ENCODE measurements at regions not wholly inside any gene's neighbourhood (a gene's known extent, or its start where the extent isn't known, plus 50 kb on each side); places are given as distances from the start of the nearest gene placed in this dataset.
A peak's percentile ranks its signal among the peaks of the same experiment; 100 is the strongest.

DNA sequence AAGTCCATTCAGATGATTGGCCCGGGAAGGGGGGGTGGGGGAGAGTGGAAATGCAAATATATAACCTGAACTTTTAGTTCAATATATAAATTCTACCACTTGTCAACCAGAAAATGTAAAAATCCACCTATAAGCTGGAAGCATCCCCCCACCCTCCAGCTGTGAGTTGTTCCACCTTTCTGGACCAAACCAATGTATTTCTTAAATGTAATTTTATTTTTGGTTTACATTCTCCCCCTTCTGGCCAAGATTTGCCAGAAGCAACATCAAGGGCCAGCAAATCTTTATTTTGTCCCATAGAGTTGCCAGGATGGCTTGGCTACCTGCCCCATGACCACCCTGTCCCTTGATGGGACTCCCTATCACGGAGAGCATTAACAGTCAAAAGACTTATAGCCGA lies 545.7 kb downstream of the TBL1XR1 start:
- intact Hi-C loops (cut with DNase I), result no loop called here

DNA sequence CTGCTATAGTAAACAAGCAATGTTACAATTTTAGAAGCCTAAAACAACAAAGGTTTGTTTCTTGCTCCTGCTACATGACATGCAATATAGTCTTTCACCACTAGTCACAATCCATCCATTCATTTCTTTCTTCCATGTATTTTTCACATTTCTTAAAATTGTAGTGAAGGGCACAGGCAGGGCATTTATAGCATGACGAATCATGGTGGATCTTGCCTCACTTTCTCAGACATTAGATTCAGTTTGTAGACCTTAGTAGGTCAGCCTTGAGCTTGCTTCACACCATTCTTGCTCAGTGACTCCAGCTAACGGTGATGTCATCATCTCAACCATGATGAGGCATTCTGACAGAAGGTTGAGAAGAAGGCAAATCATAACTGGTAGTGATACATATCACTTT lies 546.8 kb downstream of the TBL1XR1 start:
- Histone ChIP-seq H3K9me3 (no peaks in the 10 kb centered on the region), H3K27ac (no peak overlapping the region), H3K36me3 (no peaks in the 10 kb centered on the region), H3K4me1 (no peaks in the 10 kb centered on the region), H3K27me3 (no peaks in the 10 kb centered on the region), H3K4me3 (no peak overlapping the region)
- FAIRE-seq, result no peak
- DNase-seq, result no peak
- no peak for ATAC-seq
- 48% methylated on average over 2 of the region's 2 CpGs for WGBS, 2 donors
- TF ChIP-seq, protein P1, sequence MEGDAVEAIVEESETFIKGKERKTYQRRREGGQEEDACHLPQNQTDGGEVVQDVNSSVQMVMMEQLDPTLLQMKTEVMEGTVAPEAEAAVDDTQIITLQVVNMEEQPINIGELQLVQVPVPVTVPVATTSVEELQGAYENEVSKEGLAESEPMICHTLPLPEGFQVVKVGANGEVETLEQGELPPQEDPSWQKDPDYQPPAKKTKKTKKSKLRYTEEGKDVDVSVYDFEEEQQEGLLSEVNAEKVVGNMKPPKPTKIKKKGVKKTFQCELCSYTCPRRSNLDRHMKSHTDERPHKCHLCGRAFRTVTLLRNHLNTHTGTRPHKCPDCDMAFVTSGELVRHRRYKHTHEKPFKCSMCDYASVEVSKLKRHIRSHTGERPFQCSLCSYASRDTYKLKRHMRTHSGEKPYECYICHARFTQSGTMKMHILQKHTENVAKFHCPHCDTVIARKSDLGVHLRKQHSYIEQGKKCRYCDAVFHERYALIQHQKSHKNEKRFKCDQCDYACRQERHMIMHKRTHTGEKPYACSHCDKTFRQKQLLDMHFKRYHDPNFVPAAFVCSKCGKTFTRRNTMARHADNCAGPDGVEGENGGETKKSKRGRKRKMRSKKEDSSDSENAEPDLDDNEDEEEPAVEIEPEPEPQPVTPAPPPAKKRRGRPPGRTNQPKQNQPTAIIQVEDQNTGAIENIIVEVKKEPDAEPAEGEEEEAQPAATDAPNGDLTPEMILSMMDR (IDR thresholded peaks at IDR 0.05), result no peak
- intact Hi-C loops (cut with DNase I), result no loop called here

More for the DNA sequence above, 545.7 kb downstream of the TBL1XR1 start:
- no peaks in the 10 kb centered on the region for H3K4me1 ChIP-seq
- FAIRE-seq, result no peak
- H3K27me3 ChIP-seq, result no peaks in the 10 kb centered on the region
- no peak for ATAC-seq
- no peaks in the 10 kb centered on the region for H3K9me3 ChIP-seq
- WGBS, 2 donors, result 59 to 68% methylated on average over 3 of the region's 3 CpGs
- TF ChIP-seq, protein P1 (IDR thresholded peaks at IDR 0.05), result no peak
- no peak for DNase-seq
- no peak overlapping the region for H3K27ac ChIP-seq
- H3K4me3 ChIP-seq, result no peak overlapping the region
- no peaks in the 10 kb centered on the region for H3K36me3 ChIP-seq

DNA sequence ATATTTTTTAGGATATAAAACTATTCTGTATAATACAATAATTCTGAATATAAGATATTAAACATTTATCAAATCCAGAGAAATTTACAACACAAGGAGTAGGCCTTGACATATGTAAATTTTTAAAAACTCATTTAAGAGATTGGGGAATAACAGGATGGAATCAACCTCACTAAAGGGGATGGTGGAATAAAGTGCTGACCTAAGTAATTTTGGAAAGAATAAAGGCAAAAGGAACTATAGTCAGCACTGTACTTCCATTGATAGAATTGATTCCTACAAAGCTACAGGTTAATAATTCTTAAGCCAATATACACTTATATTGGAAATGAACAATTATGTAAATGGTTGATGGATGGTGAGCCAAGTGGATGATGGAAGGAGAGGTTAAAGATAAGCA lies 549.3 kb downstream of the TBL1XR1 start:
- H3K4me3 ChIP-seq, result no peak overlapping the region
- no peak overlapping the region for H3K27ac ChIP-seq
- ATAC-seq, result no peak
- DNase-seq, result no peak
- TF ChIP-seq, protein P1 (IDR thresholded peaks at IDR 0.05), result no peak
- H3K27me3 ChIP-seq, result no peaks in the 10 kb centered on the region
- intact Hi-C loops (cut with DNase I), result no loop called here
- FAIRE-seq, result no peak
- no peaks in the 10 kb centered on the region for H3K9me3 ChIP-seq
- H3K36me3 ChIP-seq, result no peaks in the 10 kb centered on the region
- H3K4me1 ChIP-seq, result no peaks in the 10 kb centered on the region

DNA sequence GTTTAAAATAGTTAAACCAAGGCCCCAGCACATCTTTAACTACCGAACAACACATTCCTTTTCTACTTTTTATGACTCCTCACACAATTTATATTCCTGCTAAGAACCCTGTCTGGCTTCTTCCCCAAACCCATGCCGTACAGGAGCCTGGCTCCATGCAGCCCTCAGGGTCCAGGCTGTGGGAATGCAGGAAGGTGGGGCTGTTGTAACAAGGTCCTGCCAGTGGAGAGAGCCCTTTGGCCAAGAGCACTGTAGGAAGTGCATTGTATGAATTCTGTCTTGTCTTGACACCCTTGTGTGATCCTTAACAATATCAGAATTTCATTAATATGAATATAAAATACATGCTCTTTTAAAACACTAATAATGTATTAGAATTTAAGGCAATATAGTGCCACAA lies 563.8 kb downstream of the TBL1XR1 start:
- Histone ChIP-seq H3K4me3 (no peak overlapping the region), H3K9me3 (no peaks in the 10 kb centered on the region), H3K4me1 (no peaks in the 10 kb centered on the region), H3K27ac (no peak overlapping the region), H3K27me3 (no peaks in the 10 kb centered on the region), H3K36me3 (no peaks in the 10 kb centered on the region)
- DNase-seq, result no peak
- intact Hi-C loops (cut with DNase I), result no loop called here
- peak in 3 of 4 donors; percentile 43 to 49 (median 48) for ATAC-seq
- 38 to 49% methylated on average over 2 of the region's 2 CpGs for WGBS, 2 donors
- TF ChIP-seq, protein P1 (IDR thresholded peaks at IDR 0.05), result no peak
- FAIRE-seq, result no peak

DNA sequence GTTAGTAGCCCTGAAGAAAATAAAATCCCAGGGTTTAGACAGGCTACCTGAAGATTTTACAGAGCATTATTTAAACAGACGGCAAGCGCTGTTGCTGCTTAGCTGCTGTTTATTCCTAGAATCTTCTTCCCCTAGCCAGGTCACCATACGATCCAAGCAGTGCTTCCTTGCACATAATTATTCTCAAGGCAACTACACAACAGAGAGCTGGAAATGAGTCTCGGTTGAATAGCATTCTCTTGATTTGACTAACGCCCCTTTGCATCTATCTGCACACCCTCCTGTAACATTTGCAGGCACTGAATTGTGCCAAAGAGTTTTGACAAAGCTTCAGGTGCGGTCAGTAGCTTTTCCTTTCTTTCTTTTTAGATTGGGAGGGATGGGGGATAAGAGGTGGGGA lies 564.4 kb downstream of the TBL1XR1 start:
- Histone ChIP-seq H3K4me1 (no peaks in the 10 kb centered on the region), H3K27me3 (no peaks in the 10 kb centered on the region), H3K4me3 (no peak overlapping the region), H3K9me3 (no peaks in the 10 kb centered on the region), H3K27ac (no peak overlapping the region), H3K36me3 (no peaks in the 10 kb centered on the region)
- DNase-seq (no peak), ATAC-seq (no peak), FAIRE-seq (no peak)
- WGBS, 2 donors, result 79 to 85% methylated on average over 6 of the region's 6 CpGs
- intact Hi-C loops (cut with DNase I), result no loop called here
- TF ChIP-seq, protein P1 (IDR thresholded peaks at IDR 0.05), result no peak
